ENCODE measurements at regions not wholly inside any gene's neighbourhood (a gene's known extent, or its start where the extent isn't known, plus 50 kb on each side); places are given as distances from the start of the nearest gene placed in this dataset.

- no peak for DNase-seq
These were observed 74.3 kb upstream of the RAB4A start for GRCh38 chr1:229196404-229197264.

GRCh38 chr1:229197265-229197585 lies 73.7 kb upstream of the RAB4A start:
- no peak for DNase-seq

GRCh38 chr1:229199261-229200243 lies 71.4 kb upstream of the RAB4A start:
- no peak for DNase-seq

GRCh38 chr1:229203030-229203751 lies 67.7 kb upstream of the RAB4A start:
- DNase-seq, result no peak

- DNase-seq, result no peak
These were observed 66.8 kb upstream of the RAB4A start for GRCh38 chr1:229203991-229204632.

- no peak for DNase-seq
These were observed 65.8 kb upstream of the RAB4A start for GRCh38 chr1:229204921-229205777.

- DNase-seq, result no peak
These were observed 65.1 kb upstream of the RAB4A start for GRCh38 chr1:229205854-229206253.

GRCh38 chr1:229207916-229208315 lies 63.0 kb upstream of the RAB4A start:
- no peak for DNase-seq

GRCh38 chr1:229208481-229208880 lies 62.4 kb upstream of the RAB4A start:
- no peak for DNase-seq

- DNase-seq, result no peak
These were observed 61.5 kb upstream of the RAB4A start for GRCh38 chr1:229209386-229209785.

- DNase-seq, result peak; percentile 9
These were observed 61.1 kb upstream of the RAB4A start for GRCh38 chr1:229209816-229210215.

GRCh38 chr1:229210844-229211243 lies 60.1 kb upstream of the RAB4A start:
- DNase-seq, result no peak

GRCh38 chr1:229213797-229214196 lies 57.1 kb upstream of the RAB4A start:
- DNase-seq, result no peak

- no peak for DNase-seq
These were observed 53.2 kb upstream of the RAB4A start for GRCh38 chr1:229217716-229218115.

- DNase-seq, result no peak
These were observed 52.3 kb upstream of the RAB4A start for GRCh38 chr1:229218612-229219025.

GRCh38 chr1:229220163-229220846 lies 50.6 kb upstream of the RAB4A start:
- DNase-seq, result no peak

GRCh38 chr1:229221106-229222019 lies 49.5 kb upstream of the RAB4A start:
- DNase-seq, result peak; percentile 23

Measured in kidney glomerular epithelial cell (primary cell).